Fibroblast of lung (primary cell): ENCODE measurements at regions not wholly inside any gene's neighbourhood (a gene's known extent, or its start where the extent isn't known, plus 50 kb on each side); places are given as distances from the start of the nearest gene placed in this dataset.

ENCODE experiments used
- DNase-seq, 2 donors: peaks; one replicate each; pipeline versions ENCODE4 v3.0.0 to v3.0.0-alpha.2; 2010; ENCODE audit warnings: low read depth in 2 of 2
- H2AFZ ChIP-seq: 2 replicates; pipeline ENCODE4 v1.5.1; 2012; ENCODE audit warnings: low read length, control low read depth, inconsistent platforms
- H3K27ac ChIP-seq: 2 replicates; pipeline ENCODE4 v1.5.1; 2011; ENCODE audit warnings: low read length, control low read depth; ENCODE audit not compliant: insufficient read depth
- H3K27me3 ChIP-seq: 2 replicates; pipeline ENCODE4 v1.5.1; 2011; ENCODE audit warnings: mild to moderate bottlenecking, low read length; ENCODE audit not compliant: control insufficient read depth, insufficient read depth
- H3K36me3 ChIP-seq: 2 replicates; pipeline ENCODE4 v1.5.1; 2011; ENCODE audit warnings: low read length; ENCODE audit not compliant: control insufficient read depth, insufficient read depth
- H3K4me1 ChIP-seq: 2 replicates; pipeline ENCODE4 v1.5.1; 2011; ENCODE audit warnings: low read length; ENCODE audit not compliant: control insufficient read depth, insufficient read depth; ENCODE audit errors: extremely low read depth
- H3K4me2 ChIP-seq: 2 replicates; pipeline ENCODE4 v1.5.1; 2011; ENCODE audit warnings: low read length, control low read depth; ENCODE audit not compliant: insufficient read depth; ENCODE audit errors: extremely low read depth
- H3K4me3 ChIP-seq, 4 experiments: fragments of 200-600 bp in 1 of 4; sonication (generic) in 1 of 4; replicated peaks in 1 of 4; 2 replicates each; pipeline ENCODE4 v1.5.1; 2011 to 2016; ENCODE audit warnings: low read length in 4 of 4, low read depth in 3 of 4, mild to moderate bottlenecking in 3 of 4, control low read depth in 2 of 4, inconsistent platforms in 1 of 4, mixed read lengths in 1 of 4; ENCODE audit not compliant: insufficient read depth in 1 of 4; ENCODE audit errors: control extremely low read depth in 1 of 4
- H3K79me2 ChIP-seq: 2 replicates; pipeline ENCODE4 v1.5.1; 2012; ENCODE audit warnings: mild to moderate bottlenecking, low read length, inconsistent platforms; ENCODE audit not compliant: control insufficient read depth, insufficient read depth
- H3K9ac ChIP-seq: 2 replicates; pipeline ENCODE4 v1.5.1; 2011; ENCODE audit warnings: mild to moderate bottlenecking, low read length, control low read depth; ENCODE audit not compliant: insufficient read depth
- H3K9me3 ChIP-seq: 2 replicates; pipeline ENCODE4 v1.5.1; 2012; ENCODE audit warnings: low read depth, low read length; ENCODE audit not compliant: control insufficient read depth, insufficient read depth
- H4K20me1 ChIP-seq: 2 replicates; pipeline ENCODE4 v1.5.1; 2011; ENCODE audit warnings: low read length; ENCODE audit not compliant: control insufficient read depth, insufficient read depth; ENCODE audit errors: extremely low read depth
- EZH2 ChIP-seq: IDR thresholded peaks from 2 replicates; pipeline ENCODE4 v1.5.1; 2012; ENCODE audit warnings: low read length, control low read depth, mild to moderate bottlenecking; ENCODE audit errors: missing control alignments
- TF ChIP-seq, protein P1 (sequence below), 2 donors: IDR thresholded peaks in 1 of 2; conservative IDR thresholded peaks in 1 of 2; 1 replicate in 1 of 2; 2 replicates in 1 of 2; pipeline ENCODE4 v1.5.1; 2011 to 2012; ENCODE audit warnings: low read length in 2 of 2, control low read depth in 1 of 2, inconsistent platforms in 1 of 2, low read depth in 1 of 2, mild to moderate bottlenecking in 1 of 2

DNA sequence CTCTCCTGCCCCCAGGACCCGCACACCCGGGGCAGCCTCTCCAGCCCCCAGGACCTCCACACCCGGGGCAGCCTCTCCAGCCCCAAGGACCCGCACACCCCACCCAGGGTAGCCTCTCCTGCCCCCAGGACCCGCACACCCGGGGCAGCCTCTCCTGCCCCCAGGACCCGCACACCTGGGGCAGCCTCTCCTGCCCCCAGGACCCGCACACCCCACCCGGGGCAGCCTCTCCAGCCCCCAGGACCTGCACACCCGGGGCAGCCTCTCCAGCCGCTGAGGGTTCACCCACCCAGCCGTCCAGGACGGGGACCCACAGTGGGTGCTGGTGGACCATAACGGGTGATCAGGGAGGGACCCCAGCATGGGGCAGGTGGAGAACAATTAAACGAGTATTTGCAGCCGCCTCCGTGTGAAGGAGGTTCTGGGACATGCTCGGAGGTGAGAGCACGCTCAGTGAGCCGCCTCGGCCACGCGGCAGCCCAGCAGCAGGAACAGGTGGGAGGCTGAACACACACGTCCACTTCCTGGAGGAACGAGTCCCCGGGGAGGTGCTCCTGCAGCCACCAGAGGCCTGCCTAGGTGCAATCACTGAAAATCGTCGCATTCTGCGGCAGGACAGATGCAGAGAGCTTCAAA is 107.9 kb downstream of the PDGFA start:
- Histone ChIP-seq H3K4me2 (no peak overlapping the region), H3K9me3 (no peaks in the 10 kb centered on the region), H3K9ac (no peak overlapping the region), H3K79me2 (no peaks in the 10 kb centered on the region), H3K4me3 (no peak overlapping the region), H4K20me1 (no peaks in the 10 kb centered on the region), H3K36me3 (no peaks in the 10 kb centered on the region), H3K27me3 (no peaks in the 10 kb centered on the region), H3K27ac (no peak overlapping the region), H2AFZ (no peak overlapping the region), H3K4me1 (no peaks in the 10 kb centered on the region)
- DNase-seq: no peak
- TF ChIP-seq EZH2: no peak
- TF ChIP-seq, protein P1, sequence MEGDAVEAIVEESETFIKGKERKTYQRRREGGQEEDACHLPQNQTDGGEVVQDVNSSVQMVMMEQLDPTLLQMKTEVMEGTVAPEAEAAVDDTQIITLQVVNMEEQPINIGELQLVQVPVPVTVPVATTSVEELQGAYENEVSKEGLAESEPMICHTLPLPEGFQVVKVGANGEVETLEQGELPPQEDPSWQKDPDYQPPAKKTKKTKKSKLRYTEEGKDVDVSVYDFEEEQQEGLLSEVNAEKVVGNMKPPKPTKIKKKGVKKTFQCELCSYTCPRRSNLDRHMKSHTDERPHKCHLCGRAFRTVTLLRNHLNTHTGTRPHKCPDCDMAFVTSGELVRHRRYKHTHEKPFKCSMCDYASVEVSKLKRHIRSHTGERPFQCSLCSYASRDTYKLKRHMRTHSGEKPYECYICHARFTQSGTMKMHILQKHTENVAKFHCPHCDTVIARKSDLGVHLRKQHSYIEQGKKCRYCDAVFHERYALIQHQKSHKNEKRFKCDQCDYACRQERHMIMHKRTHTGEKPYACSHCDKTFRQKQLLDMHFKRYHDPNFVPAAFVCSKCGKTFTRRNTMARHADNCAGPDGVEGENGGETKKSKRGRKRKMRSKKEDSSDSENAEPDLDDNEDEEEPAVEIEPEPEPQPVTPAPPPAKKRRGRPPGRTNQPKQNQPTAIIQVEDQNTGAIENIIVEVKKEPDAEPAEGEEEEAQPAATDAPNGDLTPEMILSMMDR (conservative IDR thresholded peaks at IDR 0.05 in 1 of 2, IDR thresholded peaks at IDR 0.05 in 1 of 2; ENCODE audit: low read depth in 1 of 2, low read length in 2 of 2): no peak

DNA sequence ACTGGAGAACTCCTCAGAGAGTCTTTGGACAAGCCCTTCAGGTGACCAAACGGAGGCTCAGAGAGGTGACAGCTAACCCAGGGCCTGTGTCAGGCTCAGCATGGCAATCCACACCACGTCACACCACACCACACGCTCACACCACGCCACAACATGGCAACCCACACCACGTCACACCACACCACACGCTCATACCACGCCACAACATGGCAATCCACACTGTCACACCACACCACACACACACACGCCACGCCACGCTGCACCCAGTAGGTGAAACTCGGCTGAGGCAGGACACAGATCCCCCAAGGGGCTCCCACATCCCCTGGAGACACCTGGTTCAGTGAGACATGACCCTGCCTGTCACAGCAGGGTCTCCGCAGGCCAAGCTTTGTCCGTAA is 107.3 kb downstream of the PDGFA start:
- no peak for TF ChIP-seq EZH2
- TF ChIP-seq, protein P1 (conservative IDR thresholded peaks at IDR 0.05 in 1 of 2, IDR thresholded peaks at IDR 0.05 in 1 of 2; ENCODE audit: low read depth in 1 of 2, low read length in 2 of 2): no peak
- Histone ChIP-seq H3K27ac (no peak overlapping the region), H3K4me2 (no peak overlapping the region), H3K9me3 (no peaks in the 10 kb centered on the region), H3K9ac (no peak overlapping the region), H2AFZ (no peak overlapping the region), H3K79me2 (no peaks in the 10 kb centered on the region), H3K36me3 (no peaks in the 10 kb centered on the region), H3K4me3 (no peak overlapping the region), H3K4me1 (no peaks in the 10 kb centered on the region), H3K27me3 (no peaks in the 10 kb centered on the region), H4K20me1 (no peaks in the 10 kb centered on the region)
- no peak for DNase-seq

DNA sequence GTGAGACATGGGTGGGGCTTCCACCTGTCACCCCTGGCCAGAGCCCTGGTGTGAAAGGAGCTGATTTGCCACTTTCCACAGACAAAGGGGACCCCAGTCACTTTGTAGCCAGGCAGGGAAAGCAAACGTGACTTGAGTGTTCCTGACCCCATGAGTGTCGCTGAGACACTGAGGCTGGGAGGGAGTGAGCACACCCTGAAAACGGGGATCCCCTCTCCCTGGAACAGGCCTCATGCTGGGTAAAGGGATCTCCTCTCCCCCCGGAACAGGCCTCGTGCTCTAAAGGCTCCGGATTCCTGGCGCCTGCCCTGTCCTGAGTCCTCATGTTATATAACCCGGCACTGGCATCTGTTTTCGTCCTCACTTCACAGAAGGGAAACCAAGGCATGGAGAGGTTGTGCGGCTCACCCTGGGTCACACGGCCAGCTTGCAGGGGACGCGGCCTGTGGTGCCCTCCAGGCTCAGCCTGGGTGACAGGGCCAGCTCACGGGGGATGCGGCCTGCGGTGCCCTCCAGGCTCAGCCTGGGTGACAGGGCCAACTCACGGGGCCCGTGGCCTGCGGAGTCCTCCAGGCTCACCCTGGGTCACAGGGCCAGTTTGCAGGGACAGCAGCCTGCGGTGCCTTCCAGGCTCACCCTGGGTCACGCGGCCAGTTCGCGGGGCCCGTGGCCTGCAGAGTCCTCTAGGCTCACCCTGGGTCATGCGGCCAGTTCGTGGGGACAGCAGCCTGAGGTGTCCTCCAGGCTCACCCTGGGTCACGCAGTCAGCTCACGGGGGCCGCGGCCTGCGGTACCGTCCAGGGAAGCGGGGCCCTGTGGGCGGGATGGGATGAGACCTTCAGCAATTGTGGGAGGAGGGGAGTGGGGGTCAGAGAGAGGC is 104.7 kb downstream of the PDGFA start:
- Histone ChIP-seq H3K27me3 (no peaks in the 10 kb centered on the region), H3K79me2 (no peaks in the 10 kb centered on the region), H3K4me2 (no peak overlapping the region), H4K20me1 (no peaks in the 10 kb centered on the region), H2AFZ (no peak overlapping the region), H3K27ac (no peak overlapping the region), H3K4me3 (no peak overlapping the region), H3K9me3 (no peaks in the 10 kb centered on the region), H3K4me1 (no peaks in the 10 kb centered on the region), H3K36me3 (no peaks in the 10 kb centered on the region), H3K9ac (no peak overlapping the region)
- TF ChIP-seq, protein P1 (conservative IDR thresholded peaks at IDR 0.05 in 1 of 2, IDR thresholded peaks at IDR 0.05 in 1 of 2; ENCODE audit: low read depth in 1 of 2, low read length in 2 of 2): no peak
- TF ChIP-seq EZH2: no peak
- no peak for DNase-seq
